ENCODE measurements at regions not wholly inside any gene's neighbourhood (a gene's known extent, or its start where the extent isn't known, plus 50 kb on each side); places are given as distances from the start of the nearest gene placed in this dataset.

DNA sequence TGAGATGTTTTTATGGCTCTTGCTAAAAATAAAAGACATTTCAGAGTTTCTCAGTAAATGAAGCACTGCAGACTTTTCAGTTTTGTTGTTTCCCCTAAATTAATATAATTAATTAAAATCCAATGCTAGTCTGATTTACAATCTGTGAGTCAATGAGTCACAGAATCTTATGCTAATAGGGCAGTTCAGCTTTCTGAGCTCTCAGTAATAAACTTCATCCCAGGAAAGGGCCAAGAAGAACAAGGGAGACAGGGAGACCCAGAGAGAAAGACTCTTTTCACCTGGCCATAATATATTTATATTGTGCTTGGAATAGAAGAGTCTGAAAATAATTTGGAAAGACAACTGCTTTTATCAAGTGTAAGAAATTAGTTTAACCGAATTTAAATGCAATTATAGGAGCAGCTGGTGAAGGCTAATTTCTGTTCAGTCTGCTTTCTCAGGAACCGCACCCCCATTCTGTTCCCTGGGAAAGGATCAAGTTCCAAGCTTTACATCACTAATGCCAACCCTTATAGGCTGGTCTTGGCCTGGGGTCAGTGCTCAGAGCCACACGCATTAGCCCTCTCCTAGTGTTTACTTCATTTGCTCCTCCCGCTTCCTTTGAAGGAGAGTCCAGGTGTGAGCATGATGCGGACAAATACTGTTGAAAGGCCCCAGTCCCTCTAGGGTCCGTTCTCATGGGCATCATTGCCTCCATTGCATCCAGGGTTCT lies 145.6 kb downstream of the ZBTB18 start:
- DNase-seq: peak in 1 of 2 experiments; percentile 50

DNA sequence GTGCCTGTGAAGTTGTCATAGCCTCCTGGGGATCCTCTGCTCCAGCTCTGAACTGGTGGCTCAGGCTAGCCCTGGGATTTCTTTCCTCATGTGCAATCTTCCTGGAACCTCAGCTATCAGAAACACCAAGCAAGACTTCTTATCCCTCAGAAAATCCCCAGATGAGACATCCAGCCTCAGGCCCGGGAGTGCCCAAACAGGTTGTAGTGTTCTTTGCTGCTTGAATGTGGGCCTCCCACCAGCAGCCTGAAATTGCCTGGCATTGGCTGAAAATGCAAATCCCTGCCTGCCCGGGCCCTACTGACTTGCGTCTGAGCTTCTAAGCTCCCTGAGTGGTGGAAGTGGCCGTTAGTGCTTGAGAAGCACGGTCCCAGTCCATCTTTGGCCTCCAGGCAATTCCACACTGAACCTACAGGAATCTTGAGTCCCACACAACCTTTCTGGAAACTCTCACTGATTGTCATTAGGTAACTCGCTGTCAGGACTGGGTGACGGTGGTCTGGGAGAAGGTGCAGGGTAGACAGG lies 146.8 kb downstream of the ZBTB18 start:
- DNase-seq: no peak

DNA sequence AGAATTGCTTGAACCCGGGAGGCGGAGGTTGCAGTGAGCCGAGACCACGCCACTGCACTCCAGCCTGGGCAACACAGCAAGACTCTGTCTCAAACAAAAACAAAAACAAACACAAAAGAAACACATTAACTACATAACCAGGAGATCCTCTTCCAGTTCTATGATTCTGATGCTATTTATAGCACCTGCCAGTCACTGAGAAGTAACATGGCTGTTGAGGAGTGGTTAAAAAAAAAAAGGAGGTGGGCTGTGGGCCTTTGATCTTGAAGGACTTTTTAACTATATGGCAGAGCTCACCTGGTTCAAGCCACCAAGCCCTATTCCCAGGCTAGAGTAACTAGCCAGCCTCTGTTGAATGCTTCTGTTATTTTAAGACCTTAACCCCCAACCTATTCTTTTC lies 148.8 kb downstream of the ZBTB18 start:
- no peak for DNase-seq

DNA sequence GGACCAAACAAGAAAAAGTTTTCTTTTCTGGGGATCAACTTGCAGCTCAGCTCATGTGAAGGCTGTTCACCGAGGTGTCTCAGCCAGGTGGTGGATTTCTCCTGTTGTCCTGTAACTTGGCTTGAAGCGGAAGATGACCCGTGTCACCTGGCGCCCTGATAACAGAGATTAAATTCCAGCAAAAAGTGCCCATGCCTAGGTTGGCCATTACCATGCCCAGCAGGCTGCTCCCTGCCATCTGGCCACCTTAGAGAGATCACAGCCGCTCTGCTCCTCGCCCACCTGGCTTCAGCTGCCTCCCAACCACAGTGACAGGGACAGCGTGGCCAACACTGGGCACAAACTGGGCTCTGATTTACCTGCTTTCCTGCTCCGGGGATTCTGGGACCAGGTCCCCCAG lies 149.5 kb downstream of the ZBTB18 start:
- peak; percentile 52 to 66 for DNase-seq

DNA sequence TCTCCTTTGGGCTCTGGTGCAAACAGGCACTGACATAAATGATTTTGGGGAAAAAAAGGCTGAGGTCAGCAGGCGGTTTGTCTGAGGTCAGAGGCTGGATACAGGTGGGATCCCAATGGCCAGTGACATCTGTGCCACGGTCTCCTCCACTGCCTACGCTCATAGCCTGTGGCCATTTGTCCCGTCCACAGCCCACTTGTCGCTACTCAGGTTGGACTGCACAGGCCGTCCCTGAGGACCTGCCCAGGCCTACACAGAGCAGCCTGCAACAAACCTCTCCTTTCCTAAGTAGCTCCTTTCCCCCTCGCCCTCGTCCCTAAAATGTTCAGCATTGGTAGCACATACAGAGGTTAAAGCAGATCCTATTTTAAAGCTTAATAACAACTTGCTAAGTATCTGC lies 150.7 kb downstream of the ZBTB18 start:
- no peak for DNase-seq

DNA sequence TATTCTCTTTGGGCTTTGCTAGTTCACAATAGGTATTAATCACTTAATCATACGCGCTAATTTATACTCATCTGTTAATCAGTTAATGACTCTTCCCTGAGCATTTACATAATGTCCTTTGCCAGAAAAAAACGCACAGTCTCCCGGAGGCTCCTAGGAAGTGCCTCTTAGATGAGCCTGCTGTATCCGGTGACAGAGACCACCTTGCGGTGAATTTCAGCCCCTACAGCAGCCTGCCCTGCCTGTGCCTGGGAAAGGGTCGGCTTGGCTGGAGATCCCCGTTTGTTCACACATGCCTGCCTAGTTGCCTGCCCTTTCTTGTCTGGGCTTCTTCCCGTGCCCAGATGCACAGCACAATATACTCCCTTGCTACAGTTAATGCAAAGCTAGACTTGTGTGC lies 152.9 kb downstream of the ZBTB18 start:
- DNase-seq: peak in 1 of 2 experiments; percentile 8

DNA sequence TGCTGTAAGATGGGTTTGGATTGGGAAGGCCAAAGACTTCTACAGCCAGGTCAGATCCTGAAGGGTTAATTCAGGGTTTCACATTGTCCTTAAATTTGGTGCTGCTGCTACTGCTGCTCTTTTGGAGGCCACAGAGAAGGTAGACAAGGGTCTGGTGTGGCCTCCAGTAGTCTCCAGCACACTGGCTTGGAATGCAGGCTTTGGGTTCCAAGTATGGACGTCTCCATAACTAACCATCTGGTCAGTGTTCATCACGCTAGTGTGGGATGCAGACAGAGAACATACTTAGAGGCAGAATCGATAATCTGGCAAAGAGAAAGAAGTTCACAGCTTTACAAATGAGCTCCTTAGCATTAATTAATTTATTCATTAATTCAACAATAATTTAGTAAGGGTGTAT lies 154.1 kb downstream of the ZBTB18 start:
- peak in 1 of 2 experiments; percentile 42 for DNase-seq

DNA sequence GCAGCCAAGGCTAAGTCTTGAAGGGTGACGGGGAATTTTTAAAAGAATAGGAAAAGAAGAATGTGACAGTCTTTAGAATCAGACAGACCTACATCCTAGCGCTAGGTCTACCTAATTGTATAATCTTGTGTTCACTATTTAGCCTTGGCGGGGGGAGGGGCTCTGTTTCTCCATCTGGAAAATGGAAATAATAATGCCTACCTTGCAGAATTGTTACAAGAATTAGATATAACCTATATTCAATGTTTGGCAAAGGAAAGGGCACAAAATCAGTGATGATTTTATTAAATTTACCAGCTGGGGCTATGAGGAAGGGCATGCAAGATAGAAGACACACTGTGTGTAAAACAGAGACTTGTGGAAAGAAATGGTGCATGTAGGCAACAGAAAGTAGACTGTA lies 154.8 kb downstream of the ZBTB18 start:
- DNase-seq: no peak

DNA sequence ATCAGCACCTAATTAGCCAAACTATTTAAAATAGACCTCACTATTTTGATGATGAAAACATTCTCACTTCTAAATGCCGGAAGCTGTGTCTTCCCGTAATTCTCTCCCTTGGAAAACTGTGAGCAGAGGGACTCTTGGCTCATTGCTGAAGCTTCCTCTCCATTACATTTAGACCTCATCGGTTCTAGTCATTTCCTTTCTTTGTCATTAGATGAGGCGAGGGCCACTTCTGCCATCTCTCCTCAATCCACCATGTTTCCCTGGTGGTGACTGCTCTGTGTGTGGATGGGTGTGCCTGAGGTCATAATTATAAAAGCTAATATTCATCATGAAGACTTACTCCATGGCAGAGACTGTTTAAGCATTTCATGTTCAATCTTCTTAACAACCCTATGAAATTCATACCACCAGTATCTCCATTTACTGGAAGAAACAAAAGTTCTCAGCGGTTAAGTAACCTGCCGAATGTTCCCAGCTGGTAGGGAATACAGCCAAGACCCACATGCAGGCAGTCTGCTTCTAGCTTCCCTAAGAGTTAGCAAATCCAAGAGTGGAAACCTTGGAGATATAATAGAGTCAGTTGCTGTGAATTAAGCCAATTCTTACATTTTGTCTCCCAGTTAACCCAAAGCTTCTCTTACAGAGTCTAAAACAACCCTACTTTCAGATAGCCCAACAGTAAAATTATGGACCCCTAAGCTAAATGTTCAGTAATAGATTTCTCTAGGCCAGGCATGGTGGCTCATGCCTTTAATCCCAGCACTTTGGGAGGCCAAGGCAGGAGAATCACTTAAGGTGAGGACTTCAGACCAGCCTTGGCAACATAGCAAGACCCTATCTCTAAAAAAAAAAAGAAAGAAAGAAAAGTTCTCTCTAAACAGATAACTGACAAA lies 156.2 kb downstream of the ZBTB18 start:
- DNase-seq: no peak

DNA sequence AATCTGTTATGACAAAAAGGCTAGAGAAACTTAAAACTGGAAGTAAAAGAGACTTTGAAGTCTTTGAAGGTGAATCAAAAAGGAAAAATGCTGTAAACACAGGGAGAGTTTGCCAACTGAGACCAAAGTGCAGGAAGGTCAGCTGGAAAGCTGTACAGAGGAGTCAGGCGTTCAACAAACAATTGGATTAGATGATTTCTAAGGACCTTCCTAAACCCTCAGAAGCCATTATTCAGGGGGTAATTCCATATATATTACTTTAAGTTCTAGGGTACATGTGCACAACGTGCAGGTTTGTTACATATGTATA lies 156.8 kb downstream of the ZBTB18 start:
- DNase-seq: no peak

DNA sequence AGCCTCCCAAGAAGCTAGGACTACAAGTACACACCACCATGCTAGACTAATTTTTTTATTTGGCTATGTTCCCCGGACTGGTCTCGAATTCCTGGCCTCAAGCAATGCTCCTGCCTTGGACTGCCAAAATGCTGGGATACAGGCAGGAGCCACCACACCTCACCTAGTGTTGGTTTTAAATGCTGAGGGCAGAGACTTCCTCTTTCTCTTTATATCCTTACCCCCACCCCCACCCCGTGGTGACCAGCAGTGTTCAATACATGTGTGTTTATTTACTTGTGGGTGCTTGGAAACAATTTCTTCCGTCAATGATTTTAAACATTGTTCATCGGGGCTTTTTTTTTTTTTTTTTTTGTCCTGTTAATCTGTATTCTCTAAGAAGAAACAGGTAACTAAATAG lies 158.9 kb downstream of the ZBTB18 start:
- no peak for DNase-seq

DNA sequence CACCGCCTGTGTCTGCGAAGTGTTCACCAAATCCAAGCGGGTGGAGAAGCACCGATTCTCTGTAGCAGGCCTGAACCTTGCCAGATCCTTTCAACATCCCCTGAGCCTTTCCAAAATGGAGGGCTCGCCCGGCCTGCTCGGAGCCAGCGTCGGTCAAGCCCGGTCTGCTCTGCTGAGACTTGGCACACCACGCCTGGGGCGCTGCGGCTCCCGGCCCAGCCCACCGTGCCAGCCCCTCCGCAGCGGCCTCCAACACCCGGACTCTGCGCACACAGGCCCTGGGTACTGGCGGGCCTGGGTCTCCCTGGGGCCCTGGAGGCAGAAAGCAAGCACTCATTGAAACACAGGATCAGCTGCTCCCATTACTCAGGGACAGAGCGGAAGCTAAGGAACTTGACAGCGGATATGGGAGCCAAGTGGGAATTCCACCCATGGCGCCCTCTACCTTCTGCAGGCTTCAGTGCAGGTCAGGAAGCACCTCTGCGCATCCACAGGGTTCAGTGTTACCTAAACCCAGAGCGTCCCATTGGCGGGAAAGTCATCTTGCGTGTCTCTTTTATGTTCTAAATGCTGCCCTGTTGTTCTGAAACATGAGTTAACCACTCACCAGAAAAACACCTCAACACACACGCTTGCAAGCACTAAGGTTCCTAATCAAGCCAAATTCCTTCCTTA lies 159.9 kb downstream of the ZBTB18 start:
- DNase-seq: peak in 1 of 2 experiments; percentile 6

DNA sequence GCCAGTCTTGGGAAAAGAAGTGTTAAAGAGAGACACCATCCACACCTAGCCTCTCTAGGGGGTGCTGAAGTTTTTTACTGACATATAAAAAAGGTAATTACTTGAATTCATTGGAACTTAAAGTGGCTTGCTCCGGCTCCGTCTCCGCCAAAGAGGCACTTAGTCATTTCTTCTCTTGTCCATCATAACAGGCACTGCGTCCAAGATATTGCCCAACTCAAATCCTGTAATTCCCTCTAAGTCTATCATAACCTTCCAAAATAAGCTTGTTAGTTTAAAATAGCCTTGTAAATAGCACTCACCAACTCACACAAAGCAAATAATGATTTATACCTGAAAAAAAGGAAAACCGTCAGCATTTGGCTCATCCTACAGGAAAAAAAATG lies 160.5 kb downstream of the ZBTB18 start:
- no peak for DNase-seq

DNA sequence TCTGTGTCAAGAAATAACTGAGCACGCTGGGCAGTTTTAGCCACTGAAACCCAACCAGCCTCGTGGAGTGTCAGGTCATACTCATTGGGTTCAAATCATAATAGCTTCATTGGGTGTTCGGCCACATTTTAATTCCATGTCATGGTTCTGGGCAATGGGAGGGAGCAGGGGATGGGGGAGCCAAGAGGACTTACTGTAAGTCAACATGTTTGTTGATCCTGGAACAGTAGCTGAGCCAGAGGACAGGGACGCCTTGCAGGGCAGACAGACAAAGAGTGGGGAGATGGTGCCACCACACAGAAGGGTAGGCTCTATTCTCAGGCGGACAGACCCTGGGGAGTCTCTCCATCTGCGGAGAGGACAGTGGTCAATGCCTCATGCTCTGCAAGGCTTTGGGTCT lies 161.1 kb downstream of the ZBTB18 start:
- DNase-seq: no peak

DNA sequence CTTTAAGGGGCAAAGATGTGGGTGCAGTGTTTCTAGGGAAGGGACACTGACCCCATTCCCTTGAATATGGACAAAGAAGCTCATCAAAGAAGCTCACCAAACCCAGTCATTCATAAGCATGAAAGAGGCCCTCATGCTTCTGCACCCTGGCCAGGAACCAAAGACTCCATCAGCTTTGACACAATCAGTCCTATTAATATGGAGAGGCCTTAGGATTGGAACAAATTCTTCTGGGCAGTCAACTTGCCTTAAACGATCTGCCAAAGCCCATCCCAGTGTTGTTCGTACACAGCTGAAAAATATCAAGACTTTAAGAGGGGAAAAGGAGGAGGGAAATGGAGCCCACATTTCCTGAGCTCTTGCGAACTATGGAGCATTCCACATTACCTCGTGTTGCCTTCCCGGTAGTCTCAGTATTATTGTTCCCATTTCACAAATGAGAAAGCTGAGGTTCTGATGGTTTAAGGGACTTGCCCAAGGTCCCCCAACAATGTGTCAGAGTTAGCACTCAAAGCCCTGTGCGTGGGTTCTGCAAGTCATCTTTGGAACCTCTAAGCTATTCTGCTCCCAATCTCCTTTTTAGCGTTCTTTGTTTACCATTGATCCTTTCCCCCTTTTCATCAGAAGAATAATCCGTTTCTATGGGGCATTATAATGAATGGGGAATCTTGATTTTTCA lies 161.9 kb downstream of the ZBTB18 start:
- no peak for DNase-seq

DNA sequence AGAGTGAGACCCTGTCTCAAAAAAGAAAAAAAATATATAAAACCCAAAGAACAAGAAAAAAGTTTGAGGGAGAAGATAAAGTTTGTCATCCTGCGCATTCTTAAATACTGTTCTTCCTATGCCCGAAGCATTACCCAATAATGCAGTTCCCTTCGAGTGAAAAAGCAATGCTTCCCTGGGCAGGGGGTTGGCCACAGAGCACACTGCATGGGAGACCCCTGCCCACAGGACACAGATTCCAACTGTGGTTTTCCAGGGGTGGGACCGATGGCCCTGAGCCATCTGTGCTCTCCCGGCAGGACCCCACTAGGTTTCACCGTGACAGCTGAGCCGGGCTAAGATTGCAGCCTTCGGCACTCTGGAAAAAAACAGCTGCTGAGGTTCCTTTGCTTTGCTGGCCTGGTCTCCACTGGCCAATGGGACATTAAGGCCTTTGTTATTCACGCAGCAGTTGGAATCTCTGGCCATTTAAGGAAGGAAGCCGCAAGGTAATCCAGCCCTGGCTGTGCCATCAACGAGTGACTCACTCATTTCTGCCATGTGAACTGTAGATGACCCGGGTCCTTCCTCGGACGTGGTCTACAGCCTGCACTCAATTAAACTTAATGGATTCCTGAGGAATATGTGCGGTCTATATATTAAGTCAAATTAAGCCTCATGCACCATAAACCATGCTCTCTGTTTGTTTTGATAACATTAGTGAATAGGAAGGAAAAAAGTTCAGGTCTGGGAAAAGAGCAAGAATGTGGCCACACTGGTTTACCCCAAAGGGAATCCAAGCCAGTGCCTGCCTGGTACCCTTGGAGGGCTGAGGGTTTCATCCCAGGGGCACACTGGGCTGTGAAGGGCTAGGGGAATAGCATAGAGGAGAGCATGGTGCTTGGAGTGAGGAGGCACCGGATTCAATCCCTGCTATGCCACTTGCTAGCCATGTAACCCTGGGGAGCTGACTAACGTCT lies 163.2 kb downstream of the ZBTB18 start:
- DNase-seq: peak; percentile 19 to 74

DNA sequence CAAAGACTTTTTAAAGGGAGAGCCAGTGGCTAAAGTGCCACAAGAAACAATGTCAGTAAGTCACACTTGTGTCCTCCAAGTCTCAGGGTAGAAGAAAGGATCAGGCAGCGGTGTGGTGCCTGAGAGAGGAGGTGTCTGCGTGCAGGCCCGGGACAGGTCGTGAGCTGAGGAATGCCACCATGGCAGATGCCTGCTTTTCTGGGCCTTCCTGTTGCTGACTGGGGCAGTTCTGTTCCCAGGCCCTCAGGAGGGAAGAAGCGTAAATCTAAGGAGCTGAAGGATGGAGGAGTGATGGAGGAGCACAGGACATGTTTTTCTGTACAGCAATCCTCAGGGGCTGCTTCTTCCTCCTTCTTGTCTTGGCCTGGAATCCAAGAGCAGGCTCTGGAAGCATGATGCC lies 165.8 kb downstream of the ZBTB18 start:
- DNase-seq: no peak

DNA sequence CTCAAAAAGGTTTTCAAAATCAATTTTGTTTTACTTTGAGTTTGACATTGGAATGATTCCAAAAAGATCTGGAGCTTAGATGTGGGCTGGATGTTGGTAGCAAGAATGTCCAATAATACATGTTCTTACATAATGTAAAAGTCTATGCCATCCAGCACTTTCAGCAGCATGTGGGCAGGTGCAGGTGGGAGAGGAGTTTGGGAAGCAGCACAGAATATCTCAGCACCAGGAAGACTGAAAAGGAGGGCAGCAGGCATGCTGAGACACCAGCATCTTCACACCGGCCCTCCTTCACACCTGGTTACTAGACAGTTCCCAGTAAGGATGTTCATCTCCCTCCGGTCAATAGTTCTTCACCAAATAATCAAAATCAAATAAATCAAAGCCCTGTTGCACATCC lies 166.6 kb downstream of the ZBTB18 start:
- DNase-seq: no peak

DNA sequence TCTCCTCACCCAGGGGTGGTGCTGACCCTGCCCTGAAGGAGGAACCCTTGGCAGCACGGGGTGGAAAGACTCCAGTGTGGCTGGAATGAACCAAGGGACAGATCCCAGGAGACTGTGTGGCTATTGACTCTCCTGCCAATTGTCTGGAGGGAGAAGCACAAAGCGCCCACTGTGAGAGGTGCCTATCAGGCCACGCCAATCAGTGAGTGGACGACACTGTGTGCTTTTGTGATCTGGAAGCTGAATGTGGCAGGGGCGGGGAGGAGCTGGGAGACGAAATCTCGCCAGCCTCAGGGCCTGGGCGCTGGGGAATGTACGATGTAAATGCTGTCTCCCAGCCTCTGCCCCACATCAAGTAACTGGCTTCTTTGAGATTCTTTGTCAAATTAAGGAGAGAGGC lies 167.1 kb downstream of the ZBTB18 start:
- DNase-seq: no peak

DNA sequence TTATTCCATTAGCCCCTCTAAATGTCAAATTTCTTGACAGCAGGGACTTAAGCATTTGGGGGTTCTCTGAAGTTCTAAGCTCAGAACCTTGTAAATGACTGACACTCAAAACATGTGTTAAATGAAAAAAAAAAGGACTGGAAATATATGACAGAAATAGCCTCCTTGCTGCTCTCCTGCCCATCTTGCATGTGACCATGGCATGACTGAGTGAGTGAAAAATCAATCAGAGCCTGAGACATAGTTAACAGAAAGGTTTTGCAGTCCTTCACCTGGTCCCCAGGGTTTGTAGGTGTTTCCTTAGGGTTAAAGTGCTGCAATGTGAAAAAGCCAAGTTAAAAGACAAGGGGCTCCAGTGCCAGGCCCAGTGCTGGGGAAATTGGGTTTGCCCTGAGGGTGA lies 168.1 kb downstream of the ZBTB18 start:
- no peak for DNase-seq

DNA sequence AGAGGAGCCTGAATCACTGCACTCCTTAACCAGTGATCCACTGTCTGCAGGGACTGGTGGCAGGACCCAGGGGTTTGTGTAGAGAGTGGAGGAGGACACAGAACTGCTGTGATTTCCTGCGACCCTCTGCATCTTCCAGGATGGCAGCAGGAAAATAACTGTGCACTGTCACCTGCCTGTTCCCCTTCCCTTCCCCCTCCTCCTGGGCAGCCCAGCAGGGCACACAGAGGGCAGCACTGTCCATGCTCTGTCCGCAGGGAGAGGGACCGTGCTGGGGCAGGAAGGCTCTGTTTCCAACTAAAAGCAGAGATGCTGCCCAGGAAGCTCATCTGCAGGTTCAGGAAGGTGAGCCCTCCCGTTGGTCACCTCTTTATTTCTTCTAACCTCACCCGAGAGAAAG lies 168.7 kb downstream of the ZBTB18 start:
- no peak for DNase-seq

DNA sequence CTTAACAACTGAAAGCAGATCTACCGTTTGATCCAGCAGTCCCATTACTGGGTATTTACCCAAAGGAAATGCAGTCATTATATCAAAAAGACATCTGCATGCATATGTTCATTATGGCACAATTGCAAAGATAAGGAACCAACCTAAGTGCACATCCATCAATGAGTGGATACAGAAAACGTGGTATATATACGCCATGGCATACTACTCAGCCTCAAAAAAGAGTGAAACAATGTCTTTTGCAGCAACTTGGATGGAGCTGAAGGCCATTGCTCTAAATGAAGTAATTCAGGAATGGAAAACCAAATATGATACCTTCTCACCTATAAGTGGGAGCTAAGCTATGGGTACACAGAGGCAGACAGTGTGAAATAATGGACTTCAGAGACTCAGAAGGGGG lies 169.3 kb downstream of the ZBTB18 start:
- DNase-seq: no peak

Data from NCI-H524 (cell line).